Left lung (tissue), 4 donors: ENCODE measurements at regions not wholly inside any gene's neighbourhood (a gene's known extent, or its start where the extent isn't known, plus 50 kb on each side); places are given as distances from the start of the nearest gene placed in this dataset.

Source experiments
- ATAC-seq: fragments of 200-7000 bp; cut with Tn5 transposase; one replicate; pipeline ENCODE4 v1.9.1; 2020; ENCODE audit warnings: moderate library complexity
- DNase-seq, 4 donors: peaks; one replicate each; pipeline ENCODE4 v3.0.0-alpha.2; 2013 to 2020
- H3K27ac ChIP-seq, 2 donors: fragments of 200-600 bp; sonication (generic) in 1 of 2; one replicate each; pipeline versions ENCODE4 v1.5.0 to v1.8.0; 2020 to 2021
- H3K27me3 ChIP-seq, 2 donors: fragments of 200-600 bp; sonication (generic) in 1 of 2; one replicate each; pipeline versions ENCODE4 v1.5.0 to v1.8.0; 2020 to 2021
- H3K36me3 ChIP-seq, 2 donors: fragments of 200-600 bp; sonication (generic) in 1 of 2; one replicate each; pipeline versions ENCODE4 v1.5.0 to v1.8.0; 2020 to 2021
- H3K4me1 ChIP-seq, 2 donors: fragments of 200-600 bp; one replicate each; pipeline ENCODE4 v1.8.0; 2021
- H3K4me3 ChIP-seq, 2 donors: fragments of 200-600 bp; sonication (generic) in 1 of 2; one replicate each; pipeline versions ENCODE4 v1.5.0 to v1.8.0; 2020 to 2021; ENCODE audit warnings: mild to moderate bottlenecking in 1 of 2
- H3K9me3 ChIP-seq, 2 donors: fragments of 200-600 bp; sonication (generic) in 1 of 2; one replicate each; pipeline versions ENCODE4 v1.5.0 to v1.8.0; 2020 to 2021
- CTCF ChIP-seq, 2 donors: fragments of 200-600 bp; sonication (generic) in 1 of 2; IDR thresholded peaks; one replicate each; pipeline versions ENCODE4 v1.5.0 to v1.8.0; 2021; ENCODE audit warnings: antibody characterized with exemption in 2 of 2
- intact Hi-C, 2 donors: fragments of 100-400 bp; cut with DNase I; formaldehyde crosslinking; loops; one replicate each; pipeline versions ENCODE4 v1.11.2 to v1.14.2; 2022
- donor health status: DM: no; HTN: yes; CAD: no.
- donor health status: DM: no; HTN: no; CAD: no.

GRCh38 chr1:10889650-10890353 lies 93.4 kb upstream of the CASZ1 start:
- Histone ChIP-seq H3K4me3 (no peak overlapping the region), H3K27me3 (peaks cover 40 to 77% of the 10 kb centered on the region in 2 donors), H3K36me3 (no peaks in the 10 kb centered on the region), H3K4me1 (peaks cover 0 to 4% of the 10 kb centered on the region in 2 donors), H3K27ac (no peak overlapping the region), H3K9me3 (no peaks in the 10 kb centered on the region)
- no peak for TF ChIP-seq CTCF (IDR thresholded peaks at IDR 0.05)
- peak in 1 of 4 donors; percentile 31 for DNase-seq
- no peak for ATAC-seq
- intact Hi-C loops, result no loop called here

GRCh38 chr1:10890491-10891071 lies 94.1 kb upstream of the CASZ1 start:
- H3K4me1 ChIP-seq, result peaks cover 0 to 4% of the 10 kb centered on the region in 2 donors
- no peak overlapping the region for H3K4me3 ChIP-seq
- H3K36me3 ChIP-seq, result no peaks in the 10 kb centered on the region
- no peak overlapping the region for H3K27ac ChIP-seq
- H3K27me3 ChIP-seq, result peaks cover 40 to 70% of the 10 kb centered on the region in 2 donors
- intact Hi-C loops, result no loop called here
- no peak for ATAC-seq
- no peaks in the 10 kb centered on the region for H3K9me3 ChIP-seq
- TF ChIP-seq CTCF (IDR thresholded peaks at IDR 0.05), result no peak
- peak in 2 of 4 donors; percentile 20 to 57 for DNase-seq

GRCh38 chr1:10891091-10891490 lies 94.6 kb upstream of the CASZ1 start:
- H3K27ac ChIP-seq, result no peak overlapping the region
- H3K4me3 ChIP-seq, result no peak overlapping the region
- no peaks in the 10 kb centered on the region for H3K36me3 ChIP-seq
- intact Hi-C loops, result no loop called here
- no peaks in the 10 kb centered on the region for H3K9me3 ChIP-seq
- DNase-seq (no peak), ATAC-seq (no peak)
- peaks cover 0 to 4% of the 10 kb centered on the region in 2 donors for H3K4me1 ChIP-seq
- H3K27me3 ChIP-seq, result peaks cover 40 to 66% of the 10 kb centered on the region in 2 donors
- no peak for TF ChIP-seq CTCF (IDR thresholded peaks at IDR 0.05)

- intact Hi-C loops, result no loop called here
- DNase-seq, result peak in 1 of 4 donors; percentile 24
- Histone ChIP-seq H3K27me3 (peaks cover 31 to 54% of the 10 kb centered on the region in 2 donors), H3K4me3 (no peak overlapping the region), H3K4me1 (peaks cover 0 to 4% of the 10 kb centered on the region in 2 donors), H3K9me3 (no peaks in the 10 kb centered on the region), H3K27ac (no peak overlapping the region), H3K36me3 (no peaks in the 10 kb centered on the region)
- no peak for ATAC-seq
- no peak for TF ChIP-seq CTCF (IDR thresholded peaks at IDR 0.05)
Observed at GRCh38 chr1:10892138-10893065, 96.0 kb upstream of the CASZ1 start.

GRCh38 chr1:10895621-10896020 lies 99.2 kb upstream of the CASZ1 start:
- H3K27ac ChIP-seq, result no peak overlapping the region
- ATAC-seq (no peak), DNase-seq (no peak)
- no peak overlapping the region for H3K4me3 ChIP-seq
- no peak for TF ChIP-seq CTCF (IDR thresholded peaks at IDR 0.05)
- no peaks in the 10 kb centered on the region for H3K36me3 ChIP-seq
- H3K9me3 ChIP-seq, result no peaks in the 10 kb centered on the region
- intact Hi-C loops, result no loop called here
- peaks cover 1 to 42% of the 10 kb centered on the region in 2 donors for H3K27me3 ChIP-seq
- H3K4me1 ChIP-seq, result no peaks in the 10 kb centered on the region
